ENCODE measurements at regions not wholly inside any gene's neighbourhood (a gene's known extent, or its start where the extent isn't known, plus 50 kb on each side); places are given as distances from the start of the nearest gene placed in this dataset.

- peak in 2 of 4 donors; percentile 37 to 38 for ATAC-seq
- intact Hi-C loops (cut with DNase I), result no loop called here
- no peaks in the 10 kb centered on the region for H3K9me3 ChIP-seq
- no peaks in the 10 kb centered on the region for H3K36me3 ChIP-seq
- whole genome bisulfite sequencing (ENCODE audit: insufficient coverage, low coverage, low lambda C conversion rate, missing lambda C conversion rate), result 41% methylated on average over 3 of the region's 3 CpGs
- DNase-seq, result no peak
- H3K27me3 ChIP-seq, result peaks cover 0 to 3% of the 10 kb centered on the region in 2 donors
- no peak overlapping the region for H3K4me3 ChIP-seq
- TF ChIP-seq, protein P1, sequence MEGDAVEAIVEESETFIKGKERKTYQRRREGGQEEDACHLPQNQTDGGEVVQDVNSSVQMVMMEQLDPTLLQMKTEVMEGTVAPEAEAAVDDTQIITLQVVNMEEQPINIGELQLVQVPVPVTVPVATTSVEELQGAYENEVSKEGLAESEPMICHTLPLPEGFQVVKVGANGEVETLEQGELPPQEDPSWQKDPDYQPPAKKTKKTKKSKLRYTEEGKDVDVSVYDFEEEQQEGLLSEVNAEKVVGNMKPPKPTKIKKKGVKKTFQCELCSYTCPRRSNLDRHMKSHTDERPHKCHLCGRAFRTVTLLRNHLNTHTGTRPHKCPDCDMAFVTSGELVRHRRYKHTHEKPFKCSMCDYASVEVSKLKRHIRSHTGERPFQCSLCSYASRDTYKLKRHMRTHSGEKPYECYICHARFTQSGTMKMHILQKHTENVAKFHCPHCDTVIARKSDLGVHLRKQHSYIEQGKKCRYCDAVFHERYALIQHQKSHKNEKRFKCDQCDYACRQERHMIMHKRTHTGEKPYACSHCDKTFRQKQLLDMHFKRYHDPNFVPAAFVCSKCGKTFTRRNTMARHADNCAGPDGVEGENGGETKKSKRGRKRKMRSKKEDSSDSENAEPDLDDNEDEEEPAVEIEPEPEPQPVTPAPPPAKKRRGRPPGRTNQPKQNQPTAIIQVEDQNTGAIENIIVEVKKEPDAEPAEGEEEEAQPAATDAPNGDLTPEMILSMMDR (IDR thresholded peaks at IDR 0.05), result no peak
- no peak for TF ChIP-seq POLR2A (IDR thresholded peaks at IDR 0.05)
- H3K27ac ChIP-seq, result no peak overlapping the region
- peaks cover 0 to 15% (median 6%) of the 10 kb centered on the region in 4 donors for H3K4me1 ChIP-seq
Measured at GRCh38 chr18:39434223-39434920, 1868.8 kb upstream of the CELF4 start.

DNA sequence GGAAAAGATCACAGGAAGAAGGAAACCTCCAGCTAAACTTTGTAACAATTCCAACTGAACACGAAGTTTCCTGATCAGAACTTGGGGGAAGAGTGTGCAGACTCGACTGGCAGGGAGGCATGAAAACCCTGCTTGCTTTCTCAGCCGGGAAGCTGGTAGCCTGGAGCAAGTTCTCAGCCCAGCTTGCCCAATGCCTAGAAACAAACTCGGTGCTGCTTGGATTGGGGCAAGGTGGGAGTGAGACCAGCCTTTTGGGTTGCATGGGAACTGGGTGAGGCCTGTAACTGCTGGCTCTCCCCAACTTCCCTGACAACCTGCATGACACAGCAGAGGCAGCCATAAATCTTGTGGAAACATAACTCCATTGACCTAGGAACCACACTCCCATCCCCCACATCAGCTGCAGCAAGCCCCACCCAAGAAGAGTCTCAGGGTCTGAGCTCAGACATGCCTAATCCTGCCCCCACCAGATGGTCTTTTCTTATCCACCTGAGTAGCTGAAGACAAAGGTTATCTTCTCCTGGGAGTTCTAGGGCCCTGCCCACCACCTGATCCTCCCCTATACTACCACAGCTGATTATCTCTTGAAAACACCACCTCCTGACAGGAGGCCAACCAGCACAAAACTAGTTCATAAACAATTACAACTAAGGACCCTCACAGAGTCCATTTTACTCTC is 1859.7 kb upstream of the CELF4 start:
- no peaks in the 10 kb centered on the region for H3K27me3 ChIP-seq
- ATAC-seq (no peak), DNase-seq (no peak)
- no peak for TF ChIP-seq POLR2A (IDR thresholded peaks at IDR 0.05)
- TF ChIP-seq, protein P1 (IDR thresholded peaks at IDR 0.05), result no peak
- WGBS (ENCODE audit: insufficient coverage, low coverage, low lambda C conversion rate, missing lambda C conversion rate), result no CpG with 5 or more reads among the region's 4 CpGs
- no peaks in the 10 kb centered on the region for H3K4me1 ChIP-seq
- H3K27ac ChIP-seq, result no peak overlapping the region
- H3K36me3 ChIP-seq, result no peaks in the 10 kb centered on the region
- no peaks in the 10 kb centered on the region for H3K9me3 ChIP-seq
- no peak overlapping the region for H3K4me3 ChIP-seq
- intact Hi-C loops (cut with DNase I), result no loop called here

DNA sequence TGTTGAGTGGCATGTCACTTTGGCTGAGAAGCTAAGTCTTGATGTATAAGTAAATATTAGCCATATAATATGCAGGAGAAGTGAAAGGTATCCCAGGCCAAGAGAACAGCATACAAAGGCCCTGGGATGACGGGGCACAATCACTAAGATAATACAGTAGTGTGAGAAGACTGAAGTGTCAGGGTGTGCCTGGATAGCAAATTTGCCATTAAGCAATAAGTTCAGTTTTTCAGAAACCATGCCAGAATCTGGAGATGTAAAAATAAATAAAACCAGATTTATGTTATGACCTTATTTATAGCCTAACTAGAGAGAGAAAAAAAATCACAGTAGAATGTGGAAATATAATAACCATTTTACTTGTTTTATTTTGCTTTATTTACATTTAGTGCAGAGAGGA is 1858.7 kb upstream of the CELF4 start:
- no peaks in the 10 kb centered on the region for H3K27me3 ChIP-seq
- H3K9me3 ChIP-seq, result no peaks in the 10 kb centered on the region
- no peak overlapping the region for H3K4me3 ChIP-seq
- no peaks in the 10 kb centered on the region for H3K4me1 ChIP-seq
- intact Hi-C loops (cut with DNase I), result no loop called here
- DNase-seq (no peak), ATAC-seq (no peak)
- no peak overlapping the region for H3K27ac ChIP-seq
- H3K36me3 ChIP-seq, result no peaks in the 10 kb centered on the region
- TF ChIP-seq, protein P1 (IDR thresholded peaks at IDR 0.05), result no peak
- TF ChIP-seq POLR2A (IDR thresholded peaks at IDR 0.05), result no peak
- 83% methylated on average over 1 of the region's 1 CpG for WGBS (ENCODE audit: insufficient coverage, low coverage, low lambda C conversion rate, missing lambda C conversion rate)

- Histone ChIP-seq H3K9me3 (no peaks in the 10 kb centered on the region), H3K27ac (no peak overlapping the region), H3K27me3 (no peaks in the 10 kb centered on the region), H3K36me3 (no peaks in the 10 kb centered on the region), H3K4me1 (no peaks in the 10 kb centered on the region), H3K4me3 (no peak overlapping the region)
- 75% methylated on average over 3 of the region's 3 CpGs for WGBS (ENCODE audit: insufficient coverage, low coverage, low lambda C conversion rate, missing lambda C conversion rate)
- no peak for TF ChIP-seq POLR2A (IDR thresholded peaks at IDR 0.05)
- TF ChIP-seq, protein P1 (IDR thresholded peaks at IDR 0.05), result no peak
- DNase-seq (no peak), ATAC-seq (no peak)
- intact Hi-C loops (cut with DNase I), result no loop called here
Measured at GRCh38 chr18:39421276-39421675, 1855.7 kb upstream of the CELF4 start.
